Erythroblast (primary cell): ENCODE measurements at regions not wholly inside any gene's neighbourhood (a gene's known extent, or its start where the extent isn't known, plus 50 kb on each side); places are given as distances from the start of the nearest gene placed in this dataset.

Experiments used
- GATA1 ChIP-seq: IDR thresholded peaks from 2 replicates; pipeline ENCODE4 v1.6.1; 2011; ENCODE audit warnings: low read depth, mild to moderate bottlenecking, control low read depth, low read length, moderate library complexity
- POLR2A ChIP-seq: IDR thresholded peaks from 2 replicates; pipeline ENCODE4 v1.6.1; 2011; ENCODE audit warnings: mild to moderate bottlenecking, low read length

- TF ChIP-seq POLR2A (no peak), GATA1 (no peak)
Measured at GRCh38 chr3:148255981-148256969, 441.4 kb upstream of the AGTR1 start.
